HG03097 (cell line): ENCODE measurements at regions not wholly inside any gene's neighbourhood (a gene's known extent, or its start where the extent isn't known, plus 50 kb on each side); places are given as distances from the start of the nearest gene placed in this dataset.

Experiments
- ATAC-seq: cut with Tn5 transposase; IDR thresholded peaks from one replicate; pipeline ENCODE4 v1.9.1; 2021; ENCODE audit not compliant: unreplicated experiment, low FRiP score

DNA sequence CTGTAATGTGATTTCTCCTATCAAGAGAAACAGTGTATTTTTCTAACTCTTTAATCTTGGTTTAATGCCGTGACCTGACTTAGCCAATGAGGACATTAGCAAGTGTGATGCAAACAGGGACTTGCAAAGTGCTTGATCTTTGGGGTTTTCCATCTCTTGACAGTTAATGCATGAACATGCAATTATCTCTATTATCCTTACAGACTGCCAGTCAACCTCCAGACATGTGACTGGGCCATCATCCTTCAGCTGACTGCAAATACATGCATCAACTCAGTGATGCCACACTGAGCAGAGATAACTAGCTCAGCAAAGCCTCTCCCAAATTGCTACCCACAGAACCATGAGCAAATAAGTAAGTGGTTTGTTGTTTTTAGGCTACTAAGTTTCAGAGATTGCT is 409.6 kb downstream of the GPAM start:
- no peak for ATAC-seq

DNA sequence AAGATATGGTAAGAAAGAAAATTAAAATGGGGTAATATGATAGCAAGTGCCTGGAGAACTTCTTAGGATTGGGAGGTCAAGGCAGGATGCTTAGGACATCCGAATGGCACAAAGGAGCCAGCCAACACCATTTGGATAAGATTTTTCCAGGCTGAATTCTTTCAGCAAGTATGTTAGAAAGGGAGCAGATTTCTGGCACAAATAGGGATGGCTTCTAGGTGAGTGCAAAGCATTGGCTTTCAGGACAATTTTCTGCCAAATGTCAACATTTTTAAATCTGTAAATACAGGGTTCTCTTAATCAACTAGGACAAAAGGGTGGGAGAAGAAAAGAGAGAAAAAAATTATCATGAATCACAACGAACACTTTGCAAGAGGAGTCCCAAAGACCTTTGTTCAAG is 409.1 kb downstream of the GPAM start:
- no peak for ATAC-seq

DNA sequence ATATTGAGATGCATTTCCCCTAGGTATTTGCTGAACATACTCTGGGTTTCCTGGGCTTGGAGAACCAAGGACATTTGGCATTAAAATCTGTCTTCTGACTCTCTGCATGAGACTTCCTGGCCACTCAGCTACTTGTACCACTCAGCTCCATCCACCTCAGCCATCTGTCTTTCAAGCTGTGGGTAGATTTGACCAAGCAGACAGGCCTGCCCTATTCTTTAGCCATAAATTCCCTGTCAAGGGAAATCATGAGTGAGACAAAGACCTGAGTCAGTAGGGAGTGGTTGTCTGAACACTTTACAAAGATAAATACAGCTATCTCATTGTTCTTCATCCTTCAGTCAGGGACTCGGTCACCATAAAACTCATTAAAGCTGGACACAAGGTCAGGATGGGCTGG is 399.1 kb downstream of the GPAM start:
- no peak for ATAC-seq

GRCh38 chr10:111784946-111785465 is 398.6 kb downstream of the GPAM start:
- ATAC-seq = no peak

DNA sequence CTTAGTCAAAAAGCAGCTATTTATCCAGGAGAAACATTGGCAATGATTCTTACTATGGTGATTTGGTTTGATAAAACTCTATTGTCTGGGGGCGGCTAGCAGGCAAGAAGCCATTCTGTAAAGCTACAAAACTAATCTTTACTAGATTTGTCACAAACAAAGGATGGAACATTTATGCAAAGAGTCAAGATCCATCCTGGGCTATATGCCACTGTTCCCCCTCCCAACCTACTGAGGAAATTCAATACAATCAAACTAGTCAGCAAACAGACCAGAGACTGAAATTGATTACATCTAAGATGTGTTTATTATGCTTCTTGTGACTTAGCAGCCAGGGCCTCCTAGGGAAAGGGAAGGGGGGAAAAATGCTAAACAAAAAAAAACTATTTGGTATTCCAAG is 397.6 kb downstream of the GPAM start:
- no peak for ATAC-seq

- ATAC-seq = no peak
Measured at GRCh38 chr10:111789821-111790220, 393.7 kb downstream of the GPAM start.

DNA sequence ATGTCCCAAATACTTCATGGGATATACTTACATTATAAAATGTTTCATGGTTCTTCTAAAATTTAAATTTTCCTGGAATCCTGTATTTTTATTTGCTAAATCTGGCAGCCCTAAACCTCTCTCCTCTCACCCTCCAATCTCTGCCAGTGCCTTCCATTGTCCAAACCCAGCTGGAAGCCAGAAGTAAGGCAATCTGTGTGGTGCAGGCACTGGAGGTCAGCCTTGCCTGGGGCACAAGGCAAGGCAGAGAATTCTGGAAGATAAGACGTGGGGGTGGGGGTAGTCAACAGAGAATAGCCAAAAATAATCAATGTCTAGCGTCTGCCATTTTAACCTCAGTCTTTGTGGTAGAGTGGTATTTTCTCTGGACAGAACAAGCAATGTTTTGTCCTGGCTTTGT is 381.7 kb downstream of the GPAM start:
- ATAC-seq = no peak

DNA sequence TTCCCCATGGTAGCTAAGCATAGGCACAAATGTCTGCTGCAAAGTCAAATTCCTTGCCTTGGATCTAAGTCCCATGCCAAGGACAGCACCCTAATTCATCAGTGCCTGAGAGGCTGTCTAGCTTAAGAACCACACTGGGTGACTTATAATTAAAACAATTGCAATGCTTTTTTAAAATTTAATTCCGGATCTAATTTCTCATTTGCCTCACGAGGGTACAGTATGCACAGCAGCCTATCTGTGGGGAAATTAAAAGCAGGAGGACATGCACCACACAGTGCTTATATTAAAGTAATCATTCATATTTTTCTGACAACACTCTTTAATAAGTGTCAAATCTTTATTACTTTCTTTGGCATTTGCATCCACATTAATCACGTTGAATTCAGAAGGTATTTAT is 378.8 kb downstream of the GPAM start:
- no peak for ATAC-seq

DNA sequence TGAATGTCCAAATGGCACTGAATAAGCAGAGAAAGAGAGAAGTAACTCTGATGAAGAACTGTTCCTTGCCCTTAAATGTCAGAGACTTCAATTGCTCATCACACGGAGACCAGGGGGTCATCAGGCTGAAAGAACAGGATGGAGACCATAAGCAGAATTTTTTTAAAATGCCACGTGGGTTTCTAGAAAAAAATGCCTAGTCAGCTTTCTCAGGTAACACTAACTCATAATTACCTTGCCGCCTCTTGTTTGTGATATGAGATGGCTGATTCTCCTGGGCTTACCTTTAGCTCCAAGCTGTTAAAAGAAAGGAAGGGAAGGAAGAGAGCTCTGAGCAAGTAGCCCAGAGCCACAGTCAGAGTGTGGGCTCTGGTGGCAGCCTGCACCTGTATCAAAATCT is 372.0 kb downstream of the GPAM start:
- ATAC-seq = no peak

- no peak for ATAC-seq
Measured at GRCh38 chr10:111820471-111820870, 363.1 kb downstream of the GPAM start.

DNA sequence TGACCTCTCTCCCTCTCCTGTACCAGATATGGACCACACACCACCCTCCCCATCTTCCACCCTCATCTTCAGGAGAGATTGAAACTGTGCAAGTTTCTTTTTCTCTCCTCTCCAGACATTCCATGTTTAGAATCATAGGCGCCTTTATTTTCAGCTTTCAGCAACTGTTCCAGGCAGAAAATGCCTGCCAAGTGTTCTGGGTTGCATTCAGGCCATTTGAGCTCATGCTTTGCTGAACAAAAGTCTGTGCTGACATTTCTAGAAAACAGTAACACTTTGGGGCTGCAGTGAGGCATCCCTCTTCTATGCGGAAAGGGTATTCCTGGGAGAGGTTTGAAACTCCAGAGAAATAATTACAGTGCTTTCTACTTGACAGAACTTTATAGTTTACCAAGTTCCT is 361.7 kb downstream of the GPAM start:
- ATAC-seq = no peak

DNA sequence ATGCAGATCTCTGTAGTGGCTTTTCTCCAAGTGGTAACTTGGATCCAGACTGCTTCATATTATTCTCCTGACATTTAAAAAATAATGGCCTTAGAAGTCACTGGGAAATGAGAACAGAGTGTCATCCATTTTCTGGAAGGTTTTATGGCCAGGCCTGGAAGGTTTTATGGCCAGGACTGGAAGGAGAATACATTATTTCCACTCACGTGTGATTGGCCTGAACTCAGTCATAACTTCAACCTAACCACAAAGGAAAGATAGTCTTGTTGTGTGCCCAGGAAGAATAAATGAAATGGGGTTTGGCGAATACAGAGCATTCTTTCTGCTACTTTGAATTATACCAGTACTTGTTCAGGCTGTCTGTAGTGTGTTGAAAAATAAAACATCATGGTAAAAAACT is 360.9 kb downstream of the GPAM start:
- no peak for ATAC-seq

DNA sequence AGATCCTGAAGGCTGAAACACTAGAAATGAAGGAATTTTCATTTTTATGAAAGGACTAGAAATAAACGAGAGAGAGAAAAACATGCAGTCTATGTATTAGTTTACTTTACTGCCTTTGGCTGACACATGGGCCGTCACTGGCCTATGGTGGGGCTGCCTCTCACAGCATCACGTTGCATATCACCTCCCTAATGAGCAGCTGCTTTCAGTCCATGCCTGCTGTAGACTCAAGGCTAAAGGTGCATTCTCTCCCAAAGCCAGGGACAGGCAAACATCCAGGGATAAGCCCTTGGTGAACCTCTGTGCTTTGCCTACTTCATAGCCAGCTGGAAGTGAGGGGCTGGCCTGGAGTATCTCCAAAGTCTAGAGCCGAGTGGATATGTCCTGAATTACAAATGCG is 359.4 kb downstream of the GPAM start:
- ATAC-seq = no peak

- ATAC-seq = no peak
Measured at GRCh38 chr10:111830359-111830758, 353.2 kb downstream of the GPAM start.

GRCh38 chr10:111831058-111831457 is 352.5 kb downstream of the GPAM start:
- ATAC-seq = no peak

DNA sequence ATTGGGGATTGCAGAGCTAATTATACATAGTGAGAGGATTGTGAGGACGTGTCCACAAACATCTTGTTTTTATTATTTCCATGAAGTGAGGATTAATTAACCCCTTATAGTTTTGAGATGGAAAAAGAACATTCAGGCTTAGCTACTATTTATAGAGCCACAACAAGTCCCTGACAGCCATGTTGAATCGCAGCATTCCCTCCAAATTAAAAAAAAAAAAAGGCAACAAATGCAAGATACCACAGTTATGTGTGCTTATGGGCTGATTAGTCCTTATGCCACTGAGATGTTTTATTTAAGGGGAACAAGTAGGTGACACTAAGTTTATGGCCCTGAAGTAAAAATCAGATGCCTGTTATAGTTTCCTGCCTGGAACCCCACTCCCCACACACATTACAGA is 350.3 kb downstream of the GPAM start:
- no peak for ATAC-seq

DNA sequence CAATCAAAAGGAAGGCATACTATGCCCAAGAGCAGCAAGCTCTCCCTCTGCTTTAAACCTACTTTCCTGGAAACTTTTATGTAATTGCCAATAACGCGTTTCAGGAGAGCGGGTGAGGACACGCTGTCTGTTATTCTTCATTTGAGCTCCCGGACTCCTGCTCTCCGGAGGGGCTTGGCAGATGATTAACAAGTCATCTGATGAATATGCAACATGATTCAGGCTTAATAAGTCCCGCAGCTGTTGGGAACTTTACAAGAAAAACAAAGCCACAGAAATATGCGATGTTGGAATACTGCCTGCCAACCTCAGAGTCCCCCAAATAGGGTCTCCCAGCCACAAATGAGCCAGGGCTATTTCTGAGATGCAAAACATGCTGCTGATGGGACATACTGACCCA is 348.0 kb downstream of the GPAM start:
- no peak for ATAC-seq

- ATAC-seq = no peak
Measured at GRCh38 chr10:111836064-111836463, 347.5 kb downstream of the GPAM start.

DNA sequence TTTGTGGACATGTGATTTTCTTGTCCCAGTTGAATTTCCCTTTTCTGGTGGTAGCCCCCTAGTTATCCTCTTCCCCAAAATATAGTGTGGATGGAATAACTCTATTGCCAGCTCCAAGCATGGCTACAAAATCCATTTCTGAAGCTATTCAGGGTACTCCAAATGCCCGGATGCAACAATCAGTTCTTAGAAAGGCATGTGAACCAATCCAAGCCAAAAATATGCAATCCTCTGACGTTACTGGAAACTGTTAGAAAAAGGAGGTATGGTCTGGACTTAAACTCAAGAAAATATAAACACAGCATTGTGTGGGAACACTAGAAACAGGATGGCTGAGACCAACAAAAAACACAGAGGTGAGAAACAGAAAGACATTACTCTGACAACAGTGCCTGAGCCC is 347.0 kb downstream of the GPAM start:
- no peak for ATAC-seq

DNA sequence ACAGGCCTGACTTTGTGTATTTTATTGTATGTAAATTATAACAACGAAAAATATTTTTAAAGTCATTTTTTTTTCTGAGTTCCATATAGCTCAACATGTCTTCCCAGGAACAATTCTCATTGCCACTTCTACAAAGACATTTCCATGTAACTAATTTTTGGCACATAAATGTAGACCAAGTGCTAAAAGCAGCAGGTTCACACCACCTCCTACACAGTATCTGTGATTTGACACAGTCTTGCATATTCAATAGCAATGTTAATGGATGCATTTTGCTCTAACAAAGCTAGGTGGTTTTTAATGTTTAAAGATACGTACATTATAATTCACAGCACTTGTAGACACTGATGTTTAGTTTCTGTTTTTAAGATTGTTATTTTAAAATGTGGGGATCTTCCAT is 346.5 kb downstream of the GPAM start:
- ATAC-seq = no peak

- no peak for ATAC-seq
Measured at GRCh38 chr10:111837985-111838384, 345.6 kb downstream of the GPAM start.

DNA sequence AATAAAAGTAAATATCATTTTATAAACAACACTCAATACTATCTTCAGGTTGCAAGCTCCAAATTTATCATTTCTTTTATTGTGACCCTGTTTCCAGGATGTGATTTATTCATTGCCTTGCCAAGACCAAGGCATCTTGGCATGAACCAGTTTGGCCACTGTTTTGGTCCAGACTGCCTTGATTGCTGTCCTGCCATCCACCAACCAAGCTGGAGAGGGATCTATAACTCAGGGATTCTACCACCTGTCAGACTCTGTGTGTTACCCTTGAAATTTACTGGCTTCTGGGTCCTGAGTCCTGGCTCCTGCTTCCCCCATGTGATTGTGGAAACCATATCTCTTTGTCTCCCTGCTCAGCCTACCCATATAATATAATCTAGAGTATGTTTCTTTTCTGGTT is 343.0 kb downstream of the GPAM start:
- no peak for ATAC-seq

DNA sequence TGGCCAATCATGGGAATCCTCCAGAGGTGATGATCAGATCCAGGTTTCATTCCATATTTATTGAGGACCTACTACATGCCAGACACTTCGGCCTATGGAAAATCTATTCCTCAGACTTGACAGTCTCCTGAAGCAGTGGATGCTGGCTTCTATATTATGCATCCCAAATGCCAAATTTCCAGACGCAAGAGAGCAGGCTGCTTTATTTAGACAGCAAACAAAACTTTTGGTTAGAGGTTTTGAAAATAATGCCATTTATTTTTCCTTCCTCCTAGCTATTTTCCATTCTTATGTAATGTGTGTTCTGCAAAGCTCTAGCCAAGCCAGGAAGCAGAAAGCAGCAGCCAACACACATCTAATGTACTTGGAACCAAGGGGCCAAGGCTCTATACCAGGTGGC is 330.8 kb downstream of the GPAM start:
- no peak for ATAC-seq

DNA sequence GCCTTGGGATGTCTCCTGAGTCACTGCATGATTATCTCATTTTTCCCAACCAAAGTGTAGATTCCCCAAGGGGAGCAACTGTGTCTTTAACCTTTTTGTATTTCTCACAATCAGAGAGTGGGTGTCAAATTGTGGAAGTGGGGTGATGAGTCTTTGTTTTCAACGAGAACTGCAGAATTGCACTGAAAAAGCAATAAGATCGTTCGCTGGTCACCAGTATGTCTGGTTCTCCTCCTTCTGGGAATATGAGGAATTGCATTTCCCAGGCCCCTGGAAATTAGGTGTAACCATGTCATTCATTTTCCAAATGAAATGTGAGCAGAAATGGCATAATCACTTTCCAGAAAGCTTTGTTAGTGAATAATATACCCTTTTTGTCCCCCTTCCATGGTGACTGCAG is 326.9 kb downstream of the GPAM start:
- no peak for ATAC-seq
